HG03139 (cell line): ENCODE measurements at regions not wholly inside any gene's neighbourhood (a gene's known extent, or its start where the extent isn't known, plus 50 kb on each side); places are given as distances from the start of the nearest gene placed in this dataset.
"Not testable (repeated sequence)": the region's sequence is repeated elsewhere in the genome, so short reads cannot be mapped to it uniquely, and the experiment has no call there.

Experiments used
- ATAC-seq: cut with Tn5 transposase; IDR thresholded peaks from one replicate; pipeline ENCODE4 v1.9.1; 2021; ENCODE audit not compliant: unreplicated experiment

- no peak for ATAC-seq
Observed at GRCh38 chr1:238783633-238784032, 602.7 kb upstream of the CHRM3 start.

GRCh38 chr1:238779716-238780115, 606.7 kb upstream of the CHRM3 start:
- ATAC-seq: no peak

- ATAC-seq: no peak
Observed at GRCh38 chr1:238778113-238778512, 608.3 kb upstream of the CHRM3 start.

- no peak for ATAC-seq
Observed at GRCh38 chr1:238777551-238777950, 608.8 kb upstream of the CHRM3 start.

GRCh38 chr1:238776126-238776525, 610.2 kb upstream of the CHRM3 start:
- no peak for ATAC-seq

GRCh38 chr1:238772322-238772721, 614.0 kb upstream of the CHRM3 start:
- ATAC-seq: no peak

GRCh38 chr1:238767321-238767720, 619.0 kb upstream of the CHRM3 start:
- ATAC-seq: no peak

GRCh38 chr1:238764779-238765178, 621.6 kb upstream of the CHRM3 start:
- no peak for ATAC-seq

- no peak for ATAC-seq
Observed at GRCh38 chr1:238753252-238753651, 633.1 kb upstream of the CHRM3 start.

- ATAC-seq: no peak
Observed at GRCh38 chr1:238752327-238752726, 634.0 kb upstream of the CHRM3 start.

- no peak for ATAC-seq
Observed at GRCh38 chr1:238745069-238745468, 641.3 kb upstream of the CHRM3 start.

GRCh38 chr1:238738892-238739291, 647.5 kb upstream of the CHRM3 start:
- no peak for ATAC-seq

- ATAC-seq: no peak
Observed at GRCh38 chr1:238727670-238728069, 658.7 kb upstream of the CHRM3 start.

- no peak for ATAC-seq
Observed at GRCh38 chr1:238722812-238723211, 663.6 kb upstream of the CHRM3 start.

GRCh38 chr1:238710697-238711096, 675.7 kb upstream of the CHRM3 start:
- no peak for ATAC-seq

GRCh38 chr1:238701024-238701423, 685.3 kb upstream of the CHRM3 start:
- no peak for ATAC-seq

GRCh38 chr1:238690415-238690814, 696.0 kb upstream of the CHRM3 start:
- no peak for ATAC-seq

GRCh38 chr1:238684576-238684975, 701.8 kb upstream of the CHRM3 start:
- not testable (repeated sequence) for ATAC-seq

- ATAC-seq: no peak
Observed at GRCh38 chr1:238681451-238681850, 704.9 kb upstream of the CHRM3 start.

GRCh38 chr1:238681021-238681420, 705.3 kb upstream of the CHRM3 start:
- no peak for ATAC-seq

- no peak for ATAC-seq
Observed at GRCh38 chr1:238677567-238677966, 708.8 kb upstream of the CHRM3 start.

- no peak for ATAC-seq
Observed at GRCh38 chr1:238675221-238675620, 711.1 kb upstream of the CHRM3 start.

- no peak for ATAC-seq
Observed at GRCh38 chr1:238674316-238674715, 712.1 kb upstream of the CHRM3 start.

GRCh38 chr1:238673561-238673960, 712.8 kb upstream of the CHRM3 start:
- no peak for ATAC-seq
